Tibial nerve (tissue), 4 donors: ENCODE measurements at regions not wholly inside any gene's neighbourhood (a gene's known extent, or its start where the extent isn't known, plus 50 kb on each side); places are given as distances from the start of the nearest gene placed in this dataset.

Experiments
- DNase-seq, 2 donors: peaks; one replicate each; pipeline ENCODE4 v3.0.0-alpha.2; 2019; ENCODE audit warnings: low spot score in 2 of 2
- H3K27ac ChIP-seq, 4 donors: fragments of 200-600 bp; sonication (generic) in 3 of 4; one replicate each; pipeline ENCODE4 v1.5.1; 2017 to 2019; ENCODE audit warnings: mild to moderate bottlenecking in 1 of 4
- H3K27me3 ChIP-seq, 2 donors: fragments of 200-600 bp; sonication (generic) in 1 of 2; one replicate each; pipeline versions ENCODE4 v1.5.1 to v1.6.0; 2017 to 2019
- H3K36me3 ChIP-seq, 3 donors: fragments of 200-600 bp; sonication (generic); one replicate each; pipeline ENCODE4 v1.5.1; 2018 to 2019
- H3K4me1 ChIP-seq, 4 donors: fragments of 200-600 bp; sonication (generic) in 3 of 4; one replicate each; pipeline ENCODE4 v1.5.1; 2017 to 2019
- H3K4me3 ChIP-seq, 4 donors: fragments of 200-600 bp; sonication (generic) in 3 of 4; one replicate each; pipeline ENCODE4 v1.5.1; 2017 to 2019; ENCODE audit warnings: mild to moderate bottlenecking in 1 of 4, moderate library complexity in 1 of 4
- H3K9me3 ChIP-seq, 4 donors: fragments of 200-600 bp; sonication (generic) in 3 of 4; one replicate each; pipeline ENCODE4 v1.5.1; 2017 to 2019
- EP300 ChIP-seq, 2 donors: sonication (generic); formaldehyde crosslinking; IDR thresholded peaks; one replicate each; pipeline ENCODE4 v1.6.1; 2017; ENCODE audit warnings: antibody characterized with exemption in 2 of 2, mild to moderate bottlenecking in 1 of 2
- POLR2A ChIP-seq, 2 donors: fragments of 450-650 bp; IDR thresholded peaks; one replicate each; pipeline ENCODE4 v1.6.1; 2017; ENCODE audit warnings: antibody characterized with exemption in 2 of 2, mild to moderate bottlenecking in 2 of 2, moderate library complexity in 2 of 2
- WGBS, 2 donors: methylation state at CpG; one replicate each; pipeline ENCODE4 v1.1.5; 2018; 5-methylcytosine and 5-hydroxymethylcytosine counted together
- TF ChIP-seq, protein P1 (sequence below), 5 experiments: fragments of 200-600 bp in 3 of 5; fragments of 450-650 bp in 2 of 5; sonication (generic) in 3 of 5; IDR thresholded peaks; one replicate each; pipeline ENCODE4 v1.5.1; 2016 to 2019; ENCODE audit warnings: antibody characterized with exemption in 5 of 5, mild to moderate bottlenecking in 3 of 5, moderate library complexity in 2 of 5

DNA sequence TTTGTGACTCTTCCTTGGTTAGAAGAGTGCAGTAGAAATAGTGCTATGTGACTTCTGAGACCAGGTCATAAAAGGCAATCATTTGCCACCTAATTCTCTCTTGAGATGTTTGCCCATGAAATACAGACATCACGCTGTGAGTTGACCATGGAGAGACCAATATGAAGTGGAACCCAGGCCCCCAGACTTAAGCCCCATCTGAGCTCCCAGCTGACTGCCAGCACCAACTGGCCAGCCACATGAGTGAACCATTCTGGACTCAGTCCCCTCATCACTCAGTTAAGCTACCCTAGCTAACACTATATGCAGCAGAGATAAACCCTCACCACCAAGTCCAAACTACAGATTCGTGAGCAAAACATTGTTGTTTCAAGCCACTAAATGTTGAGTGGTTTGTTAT lies 60.7 kb upstream of the NIPBL start:
- DNase-seq, result no peak
- H3K27me3 ChIP-seq, result no peaks in the 10 kb centered on the region
- H3K9me3 ChIP-seq, result peaks cover 0 to 2% (median 0%) of the 10 kb centered on the region in 4 donors
- H3K4me3 ChIP-seq, result no peak overlapping the region
- 73 to 93% methylated on average over 2 of the region's 2 CpGs for WGBS, 2 donors
- TF ChIP-seq, protein P1, sequence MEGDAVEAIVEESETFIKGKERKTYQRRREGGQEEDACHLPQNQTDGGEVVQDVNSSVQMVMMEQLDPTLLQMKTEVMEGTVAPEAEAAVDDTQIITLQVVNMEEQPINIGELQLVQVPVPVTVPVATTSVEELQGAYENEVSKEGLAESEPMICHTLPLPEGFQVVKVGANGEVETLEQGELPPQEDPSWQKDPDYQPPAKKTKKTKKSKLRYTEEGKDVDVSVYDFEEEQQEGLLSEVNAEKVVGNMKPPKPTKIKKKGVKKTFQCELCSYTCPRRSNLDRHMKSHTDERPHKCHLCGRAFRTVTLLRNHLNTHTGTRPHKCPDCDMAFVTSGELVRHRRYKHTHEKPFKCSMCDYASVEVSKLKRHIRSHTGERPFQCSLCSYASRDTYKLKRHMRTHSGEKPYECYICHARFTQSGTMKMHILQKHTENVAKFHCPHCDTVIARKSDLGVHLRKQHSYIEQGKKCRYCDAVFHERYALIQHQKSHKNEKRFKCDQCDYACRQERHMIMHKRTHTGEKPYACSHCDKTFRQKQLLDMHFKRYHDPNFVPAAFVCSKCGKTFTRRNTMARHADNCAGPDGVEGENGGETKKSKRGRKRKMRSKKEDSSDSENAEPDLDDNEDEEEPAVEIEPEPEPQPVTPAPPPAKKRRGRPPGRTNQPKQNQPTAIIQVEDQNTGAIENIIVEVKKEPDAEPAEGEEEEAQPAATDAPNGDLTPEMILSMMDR (IDR thresholded peaks at IDR 0.05), result no peak
- TF ChIP-seq POLR2A (IDR thresholded peaks at IDR 0.05) (no peak), EP300 (IDR thresholded peaks at IDR 0.05) (no peak)
- no peaks in the 10 kb centered on the region for H3K4me1 ChIP-seq
- H3K27ac ChIP-seq, result no peak overlapping the region
- H3K36me3 ChIP-seq, result no peaks in the 10 kb centered on the region

GRCh38 chr5:36820900-36821299 lies 55.7 kb upstream of the NIPBL start:
- no peak overlapping the region for H3K27ac ChIP-seq
- DNase-seq, result no peak
- no peaks in the 10 kb centered on the region for H3K27me3 ChIP-seq
- no peaks in the 10 kb centered on the region for H3K36me3 ChIP-seq
- TF ChIP-seq POLR2A (IDR thresholded peaks at IDR 0.05) (no peak), EP300 (IDR thresholded peaks at IDR 0.05) (no peak)
- no peaks in the 10 kb centered on the region for H3K4me1 ChIP-seq
- 82 to 86% methylated on average over 6 of the region's 6 CpGs for WGBS, 2 donors
- H3K4me3 ChIP-seq, result no peak overlapping the region
- no peaks in the 10 kb centered on the region for H3K9me3 ChIP-seq

- Histone ChIP-seq H3K27me3 (no peaks in the 10 kb centered on the region), H3K36me3 (no peaks in the 10 kb centered on the region), H3K9me3 (no peaks in the 10 kb centered on the region), H3K4me1 (no peaks in the 10 kb centered on the region), H3K4me3 (no peak overlapping the region), H3K27ac (no peak overlapping the region)
- no peak for DNase-seq
- WGBS, 2 donors, result 84 to 87% methylated on average over 2 of the region's 2 CpGs
- TF ChIP-seq, protein P1 (IDR thresholded peaks at IDR 0.05), result no peak
- TF ChIP-seq POLR2A (IDR thresholded peaks at IDR 0.05), result no peak
Observed at GRCh38 chr5:36826694-36827093, 49.9 kb upstream of the NIPBL start.
